Caki2 (cell line): ENCODE measurements at regions not wholly inside any gene's neighbourhood (a gene's known extent, or its start where the extent isn't known, plus 50 kb on each side); places are given as distances from the start of the nearest gene placed in this dataset.

Source experiments
- DNase-seq: peaks from one replicate; pipeline ENCODE4 v3.0.0-alpha.2; 2015; ENCODE audit warnings: low read depth
- in situ Hi-C: cut with HindIII; loops from 2 replicates; pipeline ENCODE4 v1.10.0; 2016; ENCODE audit warnings: low sequenced_read_pairs, low pct_unique_long_range_greater_than_20kb, mixed read lengths

DNA sequence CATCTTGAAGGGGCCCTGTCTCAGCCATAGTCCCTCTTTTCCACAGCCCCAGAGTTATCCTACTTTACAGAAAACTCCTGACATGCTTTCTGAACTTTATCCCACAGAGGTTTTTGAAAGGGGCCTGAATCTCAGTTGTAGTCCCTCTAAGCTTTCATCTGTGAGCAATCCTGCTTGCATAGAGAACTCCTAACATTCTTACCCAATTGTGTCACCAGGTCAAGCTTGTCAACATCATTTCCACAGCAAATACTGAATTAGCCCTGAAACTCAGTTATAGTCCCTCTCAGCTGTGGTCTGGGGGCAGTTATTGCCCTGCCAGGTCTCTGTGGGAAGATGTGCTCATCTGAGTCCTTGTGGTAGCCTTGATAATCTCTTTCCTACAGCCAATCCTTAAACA lies 2190.3 kb upstream of the PCDH20 start:
- in situ Hi-C loops = no loop called here
- no peak for DNase-seq

DNA sequence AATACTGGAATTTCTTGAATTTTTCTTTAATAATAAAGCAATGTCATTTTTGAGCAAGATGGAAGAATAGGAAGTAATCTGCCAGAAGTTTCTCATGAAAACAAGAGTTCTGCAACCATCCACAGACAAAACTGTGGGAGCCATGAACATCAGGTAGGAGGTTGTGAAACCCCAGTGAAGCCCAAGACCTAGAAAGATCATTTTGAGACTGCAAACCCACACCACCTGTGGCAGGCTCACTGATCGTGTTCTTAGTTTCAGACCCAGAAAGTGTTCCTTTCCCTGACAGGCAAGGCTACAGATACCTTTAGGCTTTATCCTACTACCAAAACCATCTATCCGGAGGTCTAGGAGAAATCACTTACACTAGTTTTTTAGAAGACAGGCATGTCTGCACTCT lies 2189.8 kb upstream of the PCDH20 start:
- in situ Hi-C loops = no loop called here

DNA sequence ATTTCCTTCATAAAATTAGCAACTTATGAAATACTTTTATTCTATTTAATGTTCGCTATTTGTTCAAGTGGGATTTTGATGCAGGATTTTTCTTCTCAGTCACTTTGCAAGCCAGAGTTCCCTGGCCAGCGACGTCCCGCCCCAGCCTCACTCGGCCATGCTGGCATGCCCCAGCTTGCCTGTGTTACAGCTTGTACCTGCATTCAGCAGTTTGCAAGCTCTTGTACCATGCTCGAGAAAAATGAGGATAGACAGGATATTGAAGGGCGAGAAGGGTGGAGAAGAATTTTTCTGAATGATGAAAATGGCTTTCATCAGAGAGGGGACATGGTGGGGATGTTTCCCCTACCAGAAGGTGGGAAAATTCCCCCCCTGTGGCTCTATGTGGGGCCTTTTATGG lies 2180.2 kb upstream of the PCDH20 start:
- in situ Hi-C loops = no loop called here
- no peak for DNase-seq

More for the DNA sequence above, 2189.8 kb upstream of the PCDH20 start:
- DNase-seq = no peak

DNA sequence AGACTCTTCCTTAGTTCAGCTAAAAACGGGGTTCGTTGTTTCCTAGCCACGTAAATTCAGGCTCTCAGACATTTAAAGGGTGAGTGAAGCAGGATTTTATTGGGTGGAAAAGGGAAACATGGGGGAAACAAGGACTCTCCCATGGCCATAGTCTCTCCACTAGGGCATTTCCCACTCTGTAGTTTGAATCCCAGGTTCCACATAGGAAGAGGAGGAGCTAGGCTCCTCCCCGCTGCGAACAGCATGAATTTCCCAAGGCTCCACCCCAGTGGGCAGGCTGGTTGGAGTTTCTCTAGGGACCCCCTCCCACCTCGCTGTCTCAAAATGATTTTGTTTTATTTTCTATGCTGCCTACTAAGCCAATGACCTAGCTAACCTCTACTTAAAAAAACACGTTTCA lies 2170.8 kb upstream of the PCDH20 start:
- in situ Hi-C loops = no loop called here
- DNase-seq = no peak

DNA sequence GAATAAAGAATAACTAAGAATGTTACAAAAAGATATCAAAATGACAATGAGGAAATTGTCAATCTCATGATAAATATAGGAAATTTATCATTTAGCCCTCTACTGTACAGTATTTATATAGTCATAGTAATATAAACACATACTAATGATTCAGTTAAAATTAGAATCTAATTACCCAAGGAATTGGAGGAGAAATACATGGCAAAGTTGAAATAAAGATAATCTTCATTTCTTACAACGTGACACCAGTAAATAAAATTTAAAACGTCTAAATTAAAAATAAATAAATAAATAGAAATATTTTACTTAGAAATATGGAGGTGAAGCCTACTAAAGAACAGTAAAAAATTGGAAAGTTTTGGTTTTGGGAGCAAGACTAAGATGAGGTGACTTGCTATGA lies 2163.1 kb upstream of the PCDH20 start:
- no peak for DNase-seq
- in situ Hi-C loops = no loop called here

DNA sequence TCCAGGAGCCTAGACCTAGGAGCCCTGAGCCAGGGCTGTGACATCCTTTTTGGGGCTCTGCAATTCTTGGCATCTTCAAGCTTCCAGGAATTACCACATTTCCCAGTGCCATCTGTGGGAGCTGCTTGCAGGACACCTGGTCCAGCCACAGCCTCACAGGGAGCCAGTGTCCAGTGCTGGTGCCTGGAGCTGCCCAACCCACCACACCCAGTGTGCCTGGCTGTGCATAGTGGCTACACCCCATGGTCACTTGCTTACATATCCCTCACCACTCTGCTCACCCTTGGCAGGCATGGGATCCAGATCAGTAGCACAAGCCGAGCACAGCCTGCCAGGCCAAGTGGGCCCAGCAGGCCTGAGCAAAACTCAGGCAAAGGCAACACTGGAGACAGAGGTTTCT lies 2151.4 kb upstream of the PCDH20 start:
- DNase-seq = no peak
- in situ Hi-C loops = no loop called here

DNA sequence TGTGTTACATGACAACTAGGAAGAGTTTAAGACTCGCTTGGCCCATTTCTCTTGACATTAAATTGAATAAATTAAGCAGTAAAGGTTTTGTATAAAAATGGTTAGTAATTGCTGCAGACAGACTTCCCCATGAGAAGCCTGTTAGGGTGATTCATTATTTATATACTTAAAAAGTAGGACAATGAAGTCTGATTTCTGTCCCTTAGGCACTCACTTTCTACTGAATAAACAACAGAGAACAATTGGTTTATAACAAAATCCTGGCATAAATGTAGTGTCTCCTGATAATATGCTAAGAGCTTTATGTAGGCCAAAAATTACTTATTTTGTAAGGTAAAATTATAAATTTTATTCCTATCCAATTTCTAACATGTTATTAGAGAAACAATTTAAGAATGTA lies 2138.5 kb upstream of the PCDH20 start:
- DNase-seq = no peak

DNA sequence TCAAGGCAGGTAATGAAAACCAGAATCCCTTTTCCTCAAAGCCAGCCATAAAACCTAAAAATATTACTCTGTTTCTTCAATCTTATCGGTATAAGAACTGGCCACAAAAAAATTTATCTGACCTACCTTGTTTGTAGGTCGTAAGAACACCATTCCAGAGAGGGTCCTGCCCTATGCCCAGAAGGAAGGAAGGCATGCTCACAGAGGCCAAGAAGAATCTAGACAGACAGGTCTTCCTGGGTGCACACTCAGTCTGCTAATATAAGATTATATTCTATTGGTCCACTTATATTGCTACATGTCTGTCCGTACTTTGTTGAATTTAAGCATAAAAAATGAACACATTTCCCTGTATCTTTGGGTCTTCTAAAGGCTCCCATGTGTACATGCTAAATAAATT lies 2136.1 kb upstream of the PCDH20 start:
- no peak for DNase-seq
- in situ Hi-C loops = no loop called here

More for the DNA sequence above, 2138.5 kb upstream of the PCDH20 start:
- in situ Hi-C loops = no loop called here

DNA sequence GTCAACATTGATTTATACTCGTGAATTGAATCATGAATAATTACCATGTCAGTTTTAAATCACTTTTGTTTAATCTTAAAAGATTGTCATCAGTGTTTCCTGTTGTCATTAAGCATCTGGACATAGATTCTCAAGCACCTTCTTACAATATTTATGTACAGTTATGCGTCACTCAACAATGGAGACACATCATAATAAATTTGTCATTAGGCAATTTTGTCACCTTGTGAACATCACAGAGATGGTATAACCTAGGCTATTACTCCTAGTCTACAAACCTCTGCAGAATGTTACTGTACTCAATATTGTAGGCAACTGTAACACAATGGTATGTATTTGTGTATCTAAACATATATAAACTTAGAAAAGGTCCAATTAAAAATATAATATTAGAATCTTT lies 2130.9 kb upstream of the PCDH20 start:
- DNase-seq = no peak
- in situ Hi-C loops = no loop called here

DNA sequence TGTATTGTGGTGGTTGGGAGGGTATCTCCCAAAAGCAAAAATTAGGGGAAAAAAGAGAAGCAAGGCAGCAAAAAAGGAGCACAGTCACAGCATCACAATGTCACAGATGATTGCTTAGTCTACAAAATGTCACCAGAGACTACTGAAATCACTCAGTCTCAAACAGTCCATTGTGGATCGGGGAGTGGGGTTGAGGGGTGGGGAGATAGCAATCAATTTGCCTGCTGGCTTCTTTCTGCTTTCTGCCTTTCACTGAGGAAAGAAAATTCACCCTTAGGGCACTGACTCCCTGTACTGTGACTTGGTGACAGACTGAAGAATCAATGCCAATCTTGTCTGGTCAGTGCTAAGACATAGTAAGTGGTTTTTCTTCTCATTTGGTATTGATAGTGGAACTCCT lies 2127.1 kb upstream of the PCDH20 start:
- in situ Hi-C loops = no loop called here

DNA sequence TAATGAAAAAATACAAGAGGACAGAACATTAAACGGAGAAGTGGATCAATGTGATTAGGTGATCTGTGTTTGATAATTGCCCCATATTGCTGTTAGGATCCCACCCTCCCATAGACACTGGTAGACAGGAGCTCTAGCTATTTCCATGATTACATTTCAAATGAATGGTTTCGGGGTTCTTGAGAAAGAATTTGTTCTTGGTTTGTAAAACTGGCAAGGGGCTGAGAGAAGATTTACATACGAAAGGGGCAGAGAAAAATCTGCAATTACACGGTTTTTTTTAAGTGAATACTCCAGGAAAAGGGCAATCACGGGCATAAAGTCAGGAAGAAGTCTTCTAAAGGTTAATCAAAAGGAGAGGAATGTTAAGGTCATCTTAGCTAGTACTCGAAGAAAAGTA lies 2125.7 kb upstream of the PCDH20 start:
- in situ Hi-C loops = no loop called here
- no peak for DNase-seq

More for the DNA sequence above, 2127.1 kb upstream of the PCDH20 start:
- no peak for DNase-seq

DNA sequence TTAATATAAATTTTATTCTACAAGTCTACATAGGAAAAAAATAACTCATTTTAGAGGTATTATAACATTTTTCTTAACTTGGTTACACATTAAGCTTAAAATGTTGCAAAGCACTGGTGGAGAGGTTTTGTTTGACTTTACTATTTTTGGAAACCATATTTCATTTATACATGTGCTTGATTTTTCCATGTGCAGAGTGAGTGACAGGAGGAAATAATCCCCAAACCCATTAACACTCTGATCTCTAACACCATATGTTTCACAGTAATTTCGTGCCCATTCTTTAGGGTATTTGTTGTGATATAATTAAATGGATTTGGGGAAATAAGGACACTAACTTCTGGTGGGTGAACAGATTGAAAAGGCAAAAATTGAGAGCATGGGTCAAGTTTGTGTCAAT lies 2124.4 kb upstream of the PCDH20 start:
- in situ Hi-C loops = no loop called here
- DNase-seq = no peak

DNA sequence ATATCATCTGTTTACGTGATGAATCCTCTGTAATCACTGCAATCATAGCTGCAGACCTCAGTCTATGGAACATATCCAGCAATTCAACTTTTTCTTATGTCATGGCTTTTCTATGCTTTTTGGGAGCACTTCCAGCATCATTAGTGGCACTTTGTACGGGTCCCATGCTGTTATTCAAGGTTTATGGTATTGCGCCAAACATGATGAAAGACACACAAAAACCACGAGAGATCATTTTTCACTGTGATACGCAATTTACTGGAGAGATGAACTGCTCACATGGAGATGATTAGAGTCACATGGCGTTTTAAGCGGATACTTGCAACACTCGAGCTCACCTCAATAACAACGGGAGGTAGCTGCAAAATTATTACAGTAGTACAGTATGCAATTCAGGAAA lies 2101.7 kb upstream of the PCDH20 start:
- in situ Hi-C loops = no loop called here
- DNase-seq = no peak

DNA sequence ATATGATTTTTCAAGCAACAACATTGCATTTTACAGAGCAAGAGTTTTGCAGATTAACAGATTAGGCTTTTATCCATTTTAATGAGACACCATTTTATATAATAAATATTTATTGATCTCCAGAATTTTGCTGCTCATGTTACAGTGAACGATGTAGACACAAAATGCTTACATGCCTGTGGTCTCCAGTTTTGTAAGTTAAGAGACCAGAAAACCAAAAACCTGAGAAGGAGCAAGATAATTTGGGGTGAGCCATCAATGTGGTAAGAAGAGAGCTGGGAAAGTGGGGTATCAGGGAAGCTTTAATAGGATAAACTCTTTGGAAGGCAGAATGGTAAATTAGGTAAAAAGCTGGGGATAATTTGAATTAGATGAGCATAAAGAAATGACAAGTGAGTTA lies 2100.5 kb upstream of the PCDH20 start:
- in situ Hi-C loops = no loop called here
- no peak for DNase-seq

DNA sequence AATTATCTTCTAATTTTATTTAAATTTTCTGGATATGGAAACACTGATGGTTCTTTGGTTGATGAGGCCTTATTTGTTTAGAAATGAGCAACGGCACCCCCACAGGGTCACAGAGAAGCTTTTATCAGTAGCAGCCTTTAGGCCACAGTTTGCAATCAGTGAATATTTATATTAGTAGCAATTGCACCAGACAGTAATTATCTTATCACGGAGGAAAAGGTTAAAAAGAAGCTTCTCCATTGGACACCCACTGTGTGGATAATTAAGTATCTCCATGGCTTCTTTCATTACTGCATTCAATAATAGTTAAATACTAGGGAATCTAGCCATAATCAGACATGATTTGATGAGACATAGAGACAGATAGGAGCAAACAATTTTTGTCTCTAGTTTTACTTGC lies 2099.2 kb upstream of the PCDH20 start:
- in situ Hi-C loops = no loop called here
- DNase-seq = no peak

DNA sequence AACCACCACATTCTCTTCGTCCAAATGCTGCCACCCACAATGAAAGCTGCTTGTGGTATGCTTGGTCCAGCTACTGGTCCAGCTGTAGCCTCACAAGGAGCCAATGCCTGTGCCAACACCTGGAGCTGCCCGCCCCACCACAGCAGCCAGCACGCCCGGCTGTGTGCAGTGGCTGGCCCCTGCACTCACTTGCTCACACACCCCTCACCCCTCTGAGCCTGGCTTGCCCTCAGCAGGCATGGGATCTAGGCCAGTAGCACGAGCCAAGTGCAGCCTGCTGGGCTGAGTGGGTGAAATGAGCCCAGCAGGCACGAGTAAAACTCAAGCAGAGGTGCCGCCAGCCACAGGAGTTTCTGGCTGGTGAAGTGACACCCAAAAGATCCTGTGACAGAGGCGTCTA lies 2096.4 kb upstream of the PCDH20 start:
- in situ Hi-C loops = no loop called here
- DNase-seq = no peak

DNA sequence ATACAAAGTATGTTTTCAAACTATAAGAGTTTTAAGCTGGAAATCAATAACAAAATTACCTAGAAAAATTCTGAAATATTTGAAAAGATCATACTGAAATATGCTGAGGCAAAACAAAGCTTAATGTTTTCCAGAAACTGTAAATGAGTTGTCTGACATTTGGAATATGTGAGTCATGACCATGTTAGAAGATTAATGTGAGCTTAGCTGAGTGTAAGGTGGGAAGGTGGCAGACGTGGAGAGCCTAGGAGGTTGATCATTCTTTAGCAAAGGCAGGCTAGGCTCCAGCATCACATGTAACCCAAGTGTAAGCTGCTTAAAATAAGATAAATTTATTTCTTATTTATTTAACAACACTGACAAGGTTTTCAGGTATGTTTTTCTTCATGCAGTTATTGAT lies 2086.1 kb upstream of the PCDH20 start:
- in situ Hi-C loops = no loop called here
- peak; percentile 1 for DNase-seq

DNA sequence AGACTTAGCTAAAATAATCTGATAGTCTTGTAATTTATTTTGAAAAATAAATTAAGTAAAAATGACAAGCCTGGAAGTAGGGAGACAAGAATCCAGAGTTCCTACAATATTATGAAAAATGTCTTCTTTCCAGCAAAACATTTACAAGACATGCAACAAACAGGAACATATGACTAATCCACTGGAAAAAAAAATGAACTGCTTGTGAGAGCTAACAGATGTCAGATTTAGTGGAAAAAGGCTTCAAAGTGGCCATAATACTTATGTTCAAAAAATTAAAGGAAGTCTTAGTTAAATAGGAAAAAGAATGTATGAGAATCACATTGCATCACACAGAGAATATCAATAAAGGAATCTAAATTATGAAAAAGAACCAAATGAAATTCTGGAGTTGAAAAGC lies 2082.0 kb upstream of the PCDH20 start:
- DNase-seq = no peak
- in situ Hi-C loops = no loop called here

DNA sequence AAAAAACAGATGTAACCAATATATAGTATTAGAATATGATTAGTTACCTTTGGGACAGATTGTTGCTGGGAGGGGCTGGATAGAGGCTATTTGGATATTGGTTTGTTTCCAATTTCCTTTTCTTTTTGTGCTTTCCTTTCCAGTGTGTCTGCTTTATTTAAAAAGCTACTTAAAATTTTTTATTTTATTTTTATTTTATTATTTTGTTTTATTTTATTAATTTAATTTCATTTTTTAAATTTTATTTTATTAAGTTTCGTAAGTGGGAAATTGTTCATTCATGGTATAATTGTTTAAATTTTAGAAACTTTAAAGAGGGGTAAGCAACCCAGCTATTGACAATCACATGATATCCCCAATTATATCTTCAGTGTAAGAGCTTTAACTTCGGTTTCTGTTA lies 2077.0 kb upstream of the PCDH20 start:
- in situ Hi-C loops = no loop called here
- DNase-seq = no peak

DNA sequence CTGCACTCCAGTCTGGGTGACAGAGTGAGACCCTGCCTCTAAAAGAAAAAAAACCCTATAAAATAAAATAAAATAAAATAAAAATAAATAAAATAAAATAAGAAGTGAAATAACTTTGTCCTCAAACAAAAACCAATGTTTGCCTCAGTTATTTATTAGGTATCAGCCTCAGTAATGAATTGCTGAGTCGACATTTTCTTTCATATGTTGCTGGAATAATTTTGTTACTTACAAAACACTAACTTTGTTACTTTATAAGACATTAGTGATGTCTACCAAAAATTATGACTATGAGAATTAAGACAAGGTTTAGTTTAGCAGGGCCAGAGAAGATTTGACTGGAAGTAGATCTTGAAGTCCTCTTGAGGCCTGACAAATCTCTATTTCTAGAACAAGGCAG lies 2074.5 kb upstream of the PCDH20 start:
- no peak for DNase-seq
- in situ Hi-C loops = no loop called here

DNA sequence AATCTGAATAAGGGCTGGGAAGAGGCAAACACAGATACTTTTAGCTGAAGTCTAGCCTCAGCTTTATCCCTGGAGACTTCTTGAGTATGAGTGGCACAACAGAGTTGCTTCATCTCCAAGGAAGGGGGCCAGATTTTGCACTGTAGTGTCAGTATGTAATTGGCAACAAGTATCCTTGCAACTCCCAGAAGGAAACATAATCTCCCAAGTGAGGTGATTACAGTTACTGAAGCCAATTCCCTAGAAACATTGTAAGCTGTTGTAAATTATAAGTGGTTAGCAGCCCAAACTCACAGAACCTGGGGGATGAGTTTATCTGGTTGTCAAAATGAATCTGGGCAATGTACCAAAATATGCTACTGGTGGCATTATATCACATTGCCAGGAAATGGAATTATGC lies 2065.7 kb upstream of the PCDH20 start:
- in situ Hi-C loops = no loop called here
- no peak for DNase-seq
